NCI-H2171 (cell line): ENCODE measurements at regions not wholly inside any gene's neighbourhood (a gene's known extent, or its start where the extent isn't known, plus 50 kb on each side); places are given as distances from the start of the nearest gene placed in this dataset.
"Not testable (repeated sequence)": the region's sequence is repeated elsewhere in the genome, so short reads cannot be mapped to it uniquely, and the experiment has no call there.

Source experiments
- DNase-seq: peaks from one replicate; lab custom pipeline; 2025; lab: John Stamatoyannopoulos, UW

GRCh38 chr19:31445406-31445805, 96.2 kb upstream of the TSHZ3 start:
- DNase-seq: no peak

- DNase-seq: peak; percentile 26
Measured at GRCh38 chr19:31448221-31448657, 99.0 kb upstream of the TSHZ3 start.

GRCh38 chr19:31449379-31449778, 100.1 kb upstream of the TSHZ3 start:
- DNase-seq: no peak

- no peak for DNase-seq
Measured at GRCh38 chr19:31450696-31451095, 101.5 kb upstream of the TSHZ3 start.

- no peak for DNase-seq
Measured at GRCh38 chr19:31451686-31452330, 102.6 kb upstream of the TSHZ3 start.

GRCh38 chr19:31459430-31459829, 110.2 kb upstream of the TSHZ3 start:
- no peak for DNase-seq

GRCh38 chr19:31461814-31462539, 112.7 kb upstream of the TSHZ3 start:
- no peak for DNase-seq

GRCh38 chr19:31470229-31470939, 121.1 kb upstream of the TSHZ3 start:
- no peak for DNase-seq

- no peak for DNase-seq
Measured at GRCh38 chr19:31470952-31471351, 121.7 kb upstream of the TSHZ3 start.

GRCh38 chr19:31478241-31478640, 129.0 kb upstream of the TSHZ3 start:
- DNase-seq: no peak

GRCh38 chr19:31483226-31483857, 134.1 kb upstream of the TSHZ3 start:
- no peak for DNase-seq

- not testable (repeated sequence) for DNase-seq
Measured at GRCh38 chr19:31484858-31485410, 135.7 kb upstream of the TSHZ3 start.

GRCh38 chr19:31485472-31485871, 136.2 kb upstream of the TSHZ3 start:
- DNase-seq: no peak

GRCh38 chr19:31491242-31491641, 142.0 kb upstream of the TSHZ3 start:
- DNase-seq: no peak

- DNase-seq: no peak
Measured at GRCh38 chr19:31492050-31492449, 142.8 kb upstream of the TSHZ3 start.

GRCh38 chr19:31496076-31496475, 146.8 kb upstream of the TSHZ3 start:
- no peak for DNase-seq

- DNase-seq: no peak
Measured at GRCh38 chr19:31497709-31498108, 148.5 kb upstream of the TSHZ3 start.

GRCh38 chr19:31498781-31499180, 149.5 kb upstream of the TSHZ3 start:
- DNase-seq: no peak

GRCh38 chr19:31499281-31500196, 150.3 kb upstream of the TSHZ3 start:
- no peak for DNase-seq

- no peak for DNase-seq
Measured at GRCh38 chr19:31500197-31500830, 151.1 kb upstream of the TSHZ3 start.

- no peak for DNase-seq
Measured at GRCh38 chr19:31500946-31501345, 151.7 kb upstream of the TSHZ3 start.
